Stimulated activated CD8-positive, alpha-beta memory T cell treated with anti-CD3 and anti-CD28 coated beads, Interleukin-2, amount 100 ng/mL, for 1 hour (primary cell): ENCODE measurements at regions not wholly inside any gene's neighbourhood (a gene's known extent, or its start where the extent isn't known, plus 50 kb on each side); places are given as distances from the start of the nearest gene placed in this dataset.

Experiments
- DNase-seq, 2 donors: peaks; one replicate each; pipeline ENCODE4 v3.0.0-alpha.2; 2020; ENCODE audit warnings: low read depth in 2 of 2

GRCh38 chr2:831225-831536 is 119.5 kb upstream of the SNTG2 start:
- no peak for DNase-seq

DNA sequence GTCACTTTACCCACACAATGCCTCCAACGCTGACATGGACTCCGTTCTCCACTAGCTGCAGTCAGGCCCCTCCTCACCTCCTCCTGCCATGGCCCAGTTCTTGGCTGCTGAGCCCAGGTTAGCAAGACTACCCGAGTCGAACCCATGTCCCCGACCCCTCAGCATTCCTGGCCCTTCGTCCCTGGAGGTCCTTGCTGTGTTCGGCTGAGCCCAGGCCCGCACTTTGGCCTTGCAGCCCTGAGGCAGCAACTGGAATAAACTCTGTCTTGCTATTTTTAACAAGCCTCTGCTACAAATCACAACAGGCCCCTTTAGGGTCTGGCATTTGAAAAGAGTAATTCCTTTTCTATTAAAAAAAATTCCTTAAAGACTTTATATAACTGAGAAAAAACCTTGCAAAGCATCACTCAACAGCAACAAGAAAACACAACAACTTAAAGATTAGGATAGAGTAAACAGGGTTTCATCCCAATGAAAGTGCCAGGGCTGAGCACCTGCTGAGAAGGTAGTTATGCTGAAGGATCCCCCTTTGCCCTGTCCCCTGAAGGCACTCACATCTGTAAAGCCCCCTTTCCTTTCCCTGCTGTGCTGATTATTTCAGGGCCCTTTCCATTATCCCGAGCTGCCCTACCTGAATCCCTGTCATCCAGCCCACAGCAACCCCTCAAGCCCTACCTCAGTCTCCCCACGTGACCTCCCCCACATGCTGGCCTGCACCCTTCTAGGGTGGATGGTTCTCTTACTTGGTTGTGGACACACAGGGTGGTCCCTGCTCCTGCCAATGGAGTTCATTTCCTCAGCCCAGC is 120.0 kb upstream of the SNTG2 start:
- DNase-seq: no peak

DNA sequence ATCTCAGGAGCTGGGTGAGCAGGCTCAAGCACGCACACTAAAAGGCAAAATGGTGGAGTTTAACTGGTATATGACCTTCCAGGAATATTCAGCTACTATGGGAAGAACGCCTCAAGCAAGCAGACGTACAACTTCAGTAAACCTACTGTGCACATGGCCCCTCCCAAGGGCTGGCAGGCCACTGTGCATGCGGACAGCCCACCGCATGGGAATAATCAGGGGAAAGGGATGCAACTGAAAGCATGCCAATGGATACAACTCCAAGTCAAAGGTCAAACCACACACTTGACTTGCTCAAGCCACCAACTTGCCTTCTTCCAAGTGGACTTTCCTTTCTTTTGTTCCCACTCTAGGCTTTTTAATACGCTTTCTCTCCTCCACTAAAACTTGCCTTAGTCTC is 121.6 kb upstream of the SNTG2 start:
- no peak for DNase-seq

GRCh38 chr2:824954-825353 is 125.7 kb upstream of the SNTG2 start:
- no peak for DNase-seq

DNA sequence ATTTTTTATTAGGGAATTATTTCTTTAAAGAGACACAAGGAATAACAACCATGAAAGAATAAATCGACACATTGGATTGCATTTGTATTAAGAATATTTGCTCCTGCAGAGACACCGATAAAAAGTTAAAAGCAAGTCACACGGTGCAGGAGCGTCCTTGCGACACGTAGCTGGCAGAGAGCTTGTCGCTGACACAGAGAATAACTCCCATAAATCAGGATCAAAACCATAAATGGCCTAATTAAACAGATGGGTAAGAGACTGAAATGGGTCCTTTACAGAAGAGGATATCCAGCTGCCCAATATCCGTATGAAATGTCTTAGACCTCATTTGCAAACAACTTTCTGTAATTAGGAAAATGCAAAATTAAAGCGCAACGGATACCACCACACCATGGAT is 126.1 kb upstream of the SNTG2 start:
- DNase-seq: no peak

DNA sequence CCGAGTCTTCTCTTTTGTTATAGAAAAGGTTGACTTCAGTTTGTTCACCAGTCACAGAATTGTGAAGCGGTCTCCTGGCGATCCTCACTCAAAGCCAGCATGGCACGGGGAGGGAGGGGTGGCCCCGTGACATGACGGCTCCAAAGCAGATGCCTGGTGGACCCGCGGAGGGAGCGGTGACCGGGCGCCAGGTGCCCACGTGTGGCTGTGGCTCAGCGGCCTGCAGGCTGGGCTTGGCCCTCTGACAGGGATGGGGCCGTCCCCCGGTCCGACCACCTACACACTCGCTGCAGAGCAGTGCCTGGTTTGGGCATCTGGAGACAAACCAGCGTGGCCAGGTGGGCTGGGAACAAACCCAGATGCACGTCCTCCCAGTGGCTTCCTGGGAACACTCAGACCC is 129.1 kb upstream of the SNTG2 start:
- DNase-seq: no peak

- DNase-seq: no peak
These were observed 131.0 kb upstream of the SNTG2 start for GRCh38 chr2:819601-820000.

- DNase-seq: no peak
These were observed 131.5 kb upstream of the SNTG2 start for GRCh38 chr2:819121-819520.

DNA sequence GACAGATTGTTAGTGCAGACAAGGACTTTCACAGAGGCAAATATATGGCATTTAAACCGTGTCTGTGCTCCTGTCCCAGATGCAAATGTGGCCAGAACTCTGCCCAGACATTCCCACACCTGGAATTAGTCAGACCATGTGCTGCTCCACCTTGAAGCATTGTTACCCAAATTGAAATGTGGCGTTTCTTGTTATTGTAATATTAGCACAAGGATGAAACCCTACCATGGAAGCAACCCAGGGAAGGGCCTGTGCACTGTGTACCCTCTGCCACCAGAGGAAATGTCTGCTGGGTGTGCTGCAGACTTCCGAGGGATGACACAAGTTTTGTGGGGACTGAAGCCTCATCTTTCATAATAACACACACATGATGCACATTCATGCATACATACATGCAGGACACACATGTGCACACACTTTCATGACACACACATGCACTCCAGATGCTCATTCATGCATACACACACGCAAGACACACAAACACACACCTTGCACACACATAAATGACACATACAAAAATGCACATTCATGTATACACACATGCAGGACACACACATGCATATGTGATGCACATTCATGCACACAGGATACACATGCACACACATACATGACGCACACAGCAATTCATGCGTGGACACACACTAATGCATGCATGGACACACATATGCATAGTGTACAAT is 133.2 kb upstream of the SNTG2 start:
- no peak for DNase-seq

- DNase-seq: no peak
These were observed 134.4 kb upstream of the SNTG2 start for GRCh38 chr2:816278-816677.

- DNase-seq: no peak
These were observed 133.2 kb upstream of the TMEM18 start for GRCh38 chr2:810397-810796.

DNA sequence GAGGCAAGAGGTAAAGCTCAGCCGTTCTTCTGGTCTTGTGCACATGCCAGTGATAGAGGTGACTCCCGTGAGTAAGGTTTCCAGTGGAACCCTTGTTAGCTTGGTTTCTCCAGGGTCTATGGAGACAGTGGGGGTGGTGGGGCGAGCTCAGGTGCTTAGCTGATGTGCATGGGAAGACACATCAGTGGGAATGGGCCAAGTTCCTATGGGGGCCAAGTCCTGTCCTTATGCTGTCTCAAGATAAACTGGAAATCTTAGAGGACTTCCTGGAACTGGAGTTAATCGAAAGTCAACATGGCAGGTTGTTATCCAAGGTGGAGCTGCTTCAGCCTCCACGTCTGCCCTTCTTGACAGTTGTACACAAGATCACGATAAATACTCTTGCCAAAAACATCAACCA is 130.1 kb upstream of the TMEM18 start:
- no peak for DNase-seq

- no peak for DNase-seq
These were observed 128.5 kb upstream of the TMEM18 start for GRCh38 chr2:805664-806063.

GRCh38 chr2:797993-798392 is 120.8 kb upstream of the TMEM18 start:
- no peak for DNase-seq

DNA sequence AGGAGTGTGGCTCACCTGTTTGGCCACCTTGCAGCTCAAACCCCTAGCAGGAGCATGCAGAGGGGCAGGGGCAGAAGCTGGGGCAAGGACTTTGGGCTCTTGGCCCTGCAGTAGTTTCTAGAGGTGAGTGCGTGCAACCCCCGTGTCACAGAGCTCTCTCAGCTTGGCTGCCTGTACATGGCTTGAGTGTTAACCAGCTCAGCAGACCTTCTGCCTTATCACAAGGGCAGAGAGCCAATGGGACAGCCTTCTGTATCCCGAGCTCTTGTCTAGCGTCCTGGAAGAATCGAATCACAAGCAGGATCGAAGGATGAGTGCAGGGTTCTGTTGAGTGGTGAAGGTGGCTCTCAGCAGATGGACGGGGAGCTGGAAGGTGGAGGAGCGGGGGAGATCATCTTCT is 120.3 kb upstream of the TMEM18 start:
- DNase-seq: no peak

- no peak for DNase-seq
These were observed 119.2 kb upstream of the TMEM18 start for GRCh38 chr2:796141-796985.

- no peak for DNase-seq
These were observed 118.4 kb upstream of the TMEM18 start for GRCh38 chr2:795531-796041.

DNA sequence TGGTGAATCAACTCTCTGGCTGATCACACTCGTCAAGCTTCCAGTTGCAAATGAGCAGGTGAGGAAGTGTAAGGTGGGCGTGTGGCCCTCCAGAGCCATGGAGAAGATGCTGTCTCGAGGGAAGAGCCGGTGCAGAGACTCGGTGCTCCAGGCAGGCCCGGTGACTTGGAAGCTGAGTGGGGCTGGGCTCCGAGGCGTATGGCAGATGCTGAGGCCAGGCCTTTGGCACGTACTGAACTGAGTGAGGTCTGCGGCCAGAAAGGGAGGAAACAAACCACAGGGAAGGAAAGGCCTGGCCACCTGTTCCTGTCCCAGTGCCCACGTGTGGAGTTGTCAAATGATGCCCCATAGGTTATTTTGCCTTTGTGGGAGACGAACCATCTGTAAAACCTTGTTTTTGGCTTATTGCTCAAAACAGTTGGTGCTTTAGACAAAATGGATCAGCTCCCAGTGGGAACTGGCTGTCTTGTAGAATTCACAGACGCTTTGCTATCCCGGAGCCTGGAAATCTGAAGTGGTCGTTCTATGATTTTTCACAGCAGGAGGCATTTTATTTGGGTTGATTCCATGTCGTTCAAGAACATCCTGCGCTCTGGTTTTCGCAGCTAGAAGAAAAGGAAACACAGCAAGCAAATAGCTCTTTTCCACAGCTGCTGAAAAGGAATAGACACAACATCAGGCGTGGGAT is 117.5 kb upstream of the TMEM18 start:
- no peak for DNase-seq

DNA sequence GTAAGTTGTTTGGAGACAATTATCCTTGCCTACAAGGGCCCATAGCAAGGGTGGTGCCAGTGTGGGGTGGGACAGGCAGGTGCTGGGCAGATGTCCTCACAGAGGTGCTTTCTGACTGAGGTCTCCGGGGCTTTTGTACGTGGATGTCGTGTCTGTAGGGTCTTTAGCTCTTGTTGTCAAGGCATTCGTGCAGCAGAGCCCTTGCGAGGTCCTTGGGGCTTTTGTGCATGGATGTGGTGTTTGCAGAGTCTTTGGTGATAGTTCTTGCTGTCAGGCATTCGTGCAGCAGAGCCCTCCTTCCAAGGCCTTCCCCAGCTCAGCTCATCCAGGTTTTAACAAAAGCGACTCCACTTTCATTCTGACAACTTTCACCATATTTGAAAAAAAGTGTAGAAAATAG is 116.0 kb upstream of the TMEM18 start:
- no peak for DNase-seq

DNA sequence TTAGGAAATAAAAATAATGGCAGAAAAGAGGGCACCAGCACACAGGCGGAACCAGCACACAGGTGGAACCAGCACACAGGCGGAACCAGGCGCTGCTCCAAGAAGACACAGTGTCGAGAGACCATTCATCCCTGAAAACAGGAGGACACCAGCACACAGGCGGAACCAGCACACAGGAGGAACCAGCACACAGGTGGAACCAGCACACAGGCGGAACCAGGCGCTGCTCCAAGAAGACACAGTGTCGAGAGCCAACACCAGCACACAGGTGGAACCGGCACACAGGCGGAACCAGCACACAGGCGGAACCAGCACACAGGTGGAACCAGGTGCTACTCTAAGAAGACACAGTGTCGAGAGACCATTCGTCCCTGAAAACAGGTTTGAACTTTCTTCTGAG is 115.5 kb upstream of the TMEM18 start:
- DNase-seq: no peak

- no peak for DNase-seq
These were observed 113.5 kb upstream of the TMEM18 start for GRCh38 chr2:790634-791245.

DNA sequence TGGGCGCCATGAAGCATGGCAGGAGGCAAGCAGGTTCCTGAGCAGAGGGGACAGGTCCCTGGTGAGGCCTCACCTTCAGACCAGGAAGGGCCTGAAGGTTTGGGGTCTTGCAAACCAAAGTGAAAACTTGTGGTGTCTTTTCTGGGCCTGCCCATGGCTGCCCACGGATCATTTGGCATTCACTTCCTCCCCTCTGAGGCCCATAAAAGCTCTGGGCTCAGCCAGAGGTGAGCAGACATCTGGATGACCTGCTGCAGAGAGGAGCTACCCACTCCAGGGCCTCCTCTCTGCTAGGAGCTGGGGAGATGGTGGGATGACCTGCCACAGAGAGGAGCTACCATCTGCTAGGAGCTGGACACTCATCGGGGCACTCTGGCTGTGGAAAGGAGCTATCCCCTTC is 112.9 kb upstream of the TMEM18 start:
- no peak for DNase-seq
